ENCODE measurements at regions not wholly inside any gene's neighbourhood (a gene's known extent, or its start where the extent isn't known, plus 50 kb on each side); places are given as distances from the start of the nearest gene placed in this dataset.

- TF ChIP-seq, protein P1, sequence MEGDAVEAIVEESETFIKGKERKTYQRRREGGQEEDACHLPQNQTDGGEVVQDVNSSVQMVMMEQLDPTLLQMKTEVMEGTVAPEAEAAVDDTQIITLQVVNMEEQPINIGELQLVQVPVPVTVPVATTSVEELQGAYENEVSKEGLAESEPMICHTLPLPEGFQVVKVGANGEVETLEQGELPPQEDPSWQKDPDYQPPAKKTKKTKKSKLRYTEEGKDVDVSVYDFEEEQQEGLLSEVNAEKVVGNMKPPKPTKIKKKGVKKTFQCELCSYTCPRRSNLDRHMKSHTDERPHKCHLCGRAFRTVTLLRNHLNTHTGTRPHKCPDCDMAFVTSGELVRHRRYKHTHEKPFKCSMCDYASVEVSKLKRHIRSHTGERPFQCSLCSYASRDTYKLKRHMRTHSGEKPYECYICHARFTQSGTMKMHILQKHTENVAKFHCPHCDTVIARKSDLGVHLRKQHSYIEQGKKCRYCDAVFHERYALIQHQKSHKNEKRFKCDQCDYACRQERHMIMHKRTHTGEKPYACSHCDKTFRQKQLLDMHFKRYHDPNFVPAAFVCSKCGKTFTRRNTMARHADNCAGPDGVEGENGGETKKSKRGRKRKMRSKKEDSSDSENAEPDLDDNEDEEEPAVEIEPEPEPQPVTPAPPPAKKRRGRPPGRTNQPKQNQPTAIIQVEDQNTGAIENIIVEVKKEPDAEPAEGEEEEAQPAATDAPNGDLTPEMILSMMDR (IDR thresholded peaks at IDR 0.05), result no peak
- TF ChIP-seq EP300 (IDR thresholded peaks at IDR 0.05) (no peak), POLR2AphosphoS5 (IDR thresholded peaks at IDR 0.05) (no peak)
Measured at GRCh38 chr6:54729716-54730115, 116.9 kb upstream of the FAM83B start.

Data from upper lobe of left lung (tissue), 4 donors.